ENCODE measurements at regions not wholly inside any gene's neighbourhood (a gene's known extent, or its start where the extent isn't known, plus 50 kb on each side); places are given as distances from the start of the nearest gene placed in this dataset.

GRCh38 chr13:78915015-78915414 lies 256.1 kb upstream of the OBI1 start:
- POLR2A ChIA-PET: no interaction called here
- H3K27ac ChIP-seq (ENCODE audit: low read depth in 2 of 2, low read length in 1 of 2): no peak overlapping the region
- 16% methylated on average over 4 of the region's 4 CpGs for WGBS (ENCODE audit: low lambda C conversion rate)

More at GRCh38 chr13:78915015-78915414, 256.1 kb upstream of the OBI1 start:
- CTCF ChIA-PET: no interaction called here
- no peaks in the 10 kb centered on the region for H3K27me3 ChIP-seq (ENCODE audit: insufficient read depth)
- no peak for TF ChIP-seq SIN3A (IDR thresholded peaks at IDR 0.05; ENCODE audit: borderline replicate concordance, low read depth, low read length)
- TF ChIP-seq NRF1 (IDR thresholded peaks at IDR 0.05; ENCODE audit: low read depth, low read length): no peak
- no peak for TF ChIP-seq FOXJ3 (CRISPR knock-in tag; IDR thresholded peaks at IDR 0.05)
- no peak for TF ChIP-seq JUND (IDR thresholded peaks at IDR 0.05)
- TF ChIP-seq YY1 (IDR thresholded peaks at IDR 0.05; ENCODE audit: low read depth): no peak
- TF ChIP-seq, protein P1, sequence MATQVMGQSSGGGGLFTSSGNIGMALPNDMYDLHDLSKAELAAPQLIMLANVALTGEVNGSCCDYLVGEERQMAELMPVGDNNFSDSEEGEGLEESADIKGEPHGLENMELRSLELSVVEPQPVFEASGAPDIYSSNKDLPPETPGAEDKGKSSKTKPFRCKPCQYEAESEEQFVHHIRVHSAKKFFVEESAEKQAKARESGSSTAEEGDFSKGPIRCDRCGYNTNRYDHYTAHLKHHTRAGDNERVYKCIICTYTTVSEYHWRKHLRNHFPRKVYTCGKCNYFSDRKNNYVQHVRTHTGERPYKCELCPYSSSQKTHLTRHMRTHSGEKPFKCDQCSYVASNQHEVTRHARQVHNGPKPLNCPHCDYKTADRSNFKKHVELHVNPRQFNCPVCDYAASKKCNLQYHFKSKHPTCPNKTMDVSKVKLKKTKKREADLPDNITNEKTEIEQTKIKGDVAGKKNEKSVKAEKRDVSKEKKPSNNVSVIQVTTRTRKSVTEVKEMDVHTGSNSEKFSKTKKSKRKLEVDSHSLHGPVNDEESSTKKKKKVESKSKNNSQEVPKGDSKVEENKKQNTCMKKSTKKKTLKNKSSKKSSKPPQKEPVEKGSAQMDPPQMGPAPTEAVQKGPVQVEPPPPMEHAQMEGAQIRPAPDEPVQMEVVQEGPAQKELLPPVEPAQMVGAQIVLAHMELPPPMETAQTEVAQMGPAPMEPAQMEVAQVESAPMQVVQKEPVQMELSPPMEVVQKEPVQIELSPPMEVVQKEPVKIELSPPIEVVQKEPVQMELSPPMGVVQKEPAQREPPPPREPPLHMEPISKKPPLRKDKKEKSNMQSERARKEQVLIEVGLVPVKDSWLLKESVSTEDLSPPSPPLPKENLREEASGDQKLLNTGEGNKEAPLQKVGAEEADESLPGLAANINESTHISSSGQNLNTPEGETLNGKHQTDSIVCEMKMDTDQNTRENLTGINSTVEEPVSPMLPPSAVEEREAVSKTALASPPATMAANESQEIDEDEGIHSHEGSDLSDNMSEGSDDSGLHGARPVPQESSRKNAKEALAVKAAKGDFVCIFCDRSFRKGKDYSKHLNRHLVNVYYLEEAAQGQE (IDR thresholded peaks at IDR 0.05; ENCODE audit: low read depth, low read length): no peak
- TF ChIP-seq RFX5 (IDR thresholded peaks at IDR 0.05; ENCODE audit: low read length): no peak
- no peak for TF ChIP-seq MEF2A (IDR thresholded peaks at IDR 0.05; ENCODE audit: borderline replicate concordance, low read depth)
- TF ChIP-seq CHD2 (IDR thresholded peaks at IDR 0.05; ENCODE audit: low read length, partially characterized antibody): no peak
- TF ChIP-seq, protein P2, sequence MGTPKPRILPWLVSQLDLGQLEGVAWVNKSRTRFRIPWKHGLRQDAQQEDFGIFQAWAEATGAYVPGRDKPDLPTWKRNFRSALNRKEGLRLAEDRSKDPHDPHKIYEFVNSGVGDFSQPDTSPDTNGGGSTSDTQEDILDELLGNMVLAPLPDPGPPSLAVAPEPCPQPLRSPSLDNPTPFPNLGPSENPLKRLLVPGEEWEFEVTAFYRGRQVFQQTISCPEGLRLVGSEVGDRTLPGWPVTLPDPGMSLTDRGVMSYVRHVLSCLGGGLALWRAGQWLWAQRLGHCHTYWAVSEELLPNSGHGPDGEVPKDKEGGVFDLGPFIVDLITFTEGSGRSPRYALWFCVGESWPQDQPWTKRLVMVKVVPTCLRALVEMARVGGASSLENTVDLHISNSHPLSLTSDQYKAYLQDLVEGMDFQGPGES (IDR thresholded peaks at IDR 0.05; ENCODE audit: low read depth, low read length): no peak
- no peak for TF ChIP-seq RXRA (IDR thresholded peaks at IDR 0.05; ENCODE audit: borderline replicate concordance, low read depth)
- TF ChIP-seq, protein P3, sequence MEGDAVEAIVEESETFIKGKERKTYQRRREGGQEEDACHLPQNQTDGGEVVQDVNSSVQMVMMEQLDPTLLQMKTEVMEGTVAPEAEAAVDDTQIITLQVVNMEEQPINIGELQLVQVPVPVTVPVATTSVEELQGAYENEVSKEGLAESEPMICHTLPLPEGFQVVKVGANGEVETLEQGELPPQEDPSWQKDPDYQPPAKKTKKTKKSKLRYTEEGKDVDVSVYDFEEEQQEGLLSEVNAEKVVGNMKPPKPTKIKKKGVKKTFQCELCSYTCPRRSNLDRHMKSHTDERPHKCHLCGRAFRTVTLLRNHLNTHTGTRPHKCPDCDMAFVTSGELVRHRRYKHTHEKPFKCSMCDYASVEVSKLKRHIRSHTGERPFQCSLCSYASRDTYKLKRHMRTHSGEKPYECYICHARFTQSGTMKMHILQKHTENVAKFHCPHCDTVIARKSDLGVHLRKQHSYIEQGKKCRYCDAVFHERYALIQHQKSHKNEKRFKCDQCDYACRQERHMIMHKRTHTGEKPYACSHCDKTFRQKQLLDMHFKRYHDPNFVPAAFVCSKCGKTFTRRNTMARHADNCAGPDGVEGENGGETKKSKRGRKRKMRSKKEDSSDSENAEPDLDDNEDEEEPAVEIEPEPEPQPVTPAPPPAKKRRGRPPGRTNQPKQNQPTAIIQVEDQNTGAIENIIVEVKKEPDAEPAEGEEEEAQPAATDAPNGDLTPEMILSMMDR (IDR thresholded peaks at IDR 0.05): no peak
- TF ChIP-seq EZH2phosphoT487 (IDR thresholded peaks at IDR 0.05; ENCODE audit: borderline replicate concordance, low read depth): no peak
- TF ChIP-seq TEAD4 (IDR thresholded peaks at IDR 0.05; ENCODE audit: borderline replicate concordance, insufficient read depth): no peak
- no peak for TF ChIP-seq ELF1 (IDR thresholded peaks at IDR 0.05)
- no peak for TF ChIP-seq POLR2AphosphoS5 (IDR thresholded peaks at IDR 0.05; ENCODE audit: low read depth, low read length)
- no peak for TF ChIP-seq RCOR1 (IDR thresholded peaks at IDR 0.05; ENCODE audit: low read length)
- H3F3A ChIP-seq (replicated peaks; ENCODE audit: insufficient read depth): no peaks in the 10 kb centered on the region
- H3K79me2 ChIP-seq (ENCODE audit: insufficient read depth): no peaks in the 10 kb centered on the region
- DNase-seq: no peak
- H3K4me1 ChIP-seq (ENCODE audit: control insufficient read depth in 1 of 2, insufficient read depth in 2 of 2, low read depth in 1 of 2, low read length in 1 of 2): no peaks in the 10 kb centered on the region; a peak in 1 of 4 replicates
- H3K4me3 ChIP-seq (ENCODE audit: low read depth in 2 of 2, low read length in 1 of 2): no peak overlapping the region
- H2AFZ ChIP-seq (ENCODE audit: low read depth): no peak overlapping the region
- H3K9me3 ChIP-seq: no peaks in the 10 kb centered on the region
- H3K9me2 ChIP-seq: no peaks in the 10 kb centered on the region
- no peak overlapping the region for H3K4me2 ChIP-seq
- no peaks in the 10 kb centered on the region for H3K36me3 ChIP-seq (replicated peaks in 1 of 2; ENCODE audit: control insufficient read depth in 1 of 2, insufficient read depth in 2 of 2, low read length in 1 of 2)
- H4K20me1 ChIP-seq (ENCODE audit: insufficient read depth): no peaks in the 10 kb centered on the region
- no peak overlapping the region for H3K9ac ChIP-seq

Data from SK-N-SH (cell line).